HepG2 (cell line): ENCODE measurements at regions not wholly inside any gene's neighbourhood (a gene's known extent, or its start where the extent isn't known, plus 50 kb on each side); places are given as distances from the start of the nearest gene placed in this dataset.

Source experiments
- CBFB ChIP-seq: sonication (generic); formaldehyde crosslinking; IDR thresholded peaks from 2 replicates; pipeline ENCODE4 v1.4.0; 2020; ENCODE audit warnings: missing genetic modification reagents
- DR1 ChIP-seq: sonication (generic); formaldehyde crosslinking; IDR thresholded peaks from 2 replicates; pipeline ENCODE4 v1.8.0; 2021; ENCODE audit warnings: mild to moderate bottlenecking, missing genetic modification reagents, inconsistent platforms
- KDM2A ChIP-seq: sonication (generic); formaldehyde crosslinking; IDR thresholded peaks from 2 replicates; pipeline ENCODE4 v1.4.0; 2020; ENCODE audit warnings: low read depth, missing genetic modification reagents, borderline replicate concordance
- MEF2D ChIP-seq: sonication (generic); formaldehyde crosslinking; IDR thresholded peaks from 2 replicates; pipeline ENCODE4 v1.5.1; 2020; ENCODE audit warnings: mild to moderate bottlenecking, missing genetic modification reagents
- RNF219 ChIP-seq: sonication (generic); formaldehyde crosslinking; IDR thresholded peaks from 2 replicates; pipeline ENCODE4 v1.5.0; 2020; ENCODE audit warnings: mild to moderate bottlenecking, missing genetic modification reagents
- ZBTB40 ChIP-seq, 2 experiments: fragments of 450-650 bp in 1 of 2; sonication (generic) in 1 of 2; formaldehyde crosslinking in 1 of 2; IDR thresholded peaks; 2 replicates each; pipeline versions ENCODE4 v1.6.1 to v1.8.0; 2016 to 2022; ENCODE audit warnings: antibody characterized with exemption in 1 of 2, mild to moderate bottlenecking in 1 of 2, missing genetic modification reagents in 1 of 2
- ZNF564 ChIP-seq: sonication (generic); formaldehyde crosslinking; IDR thresholded peaks from 2 replicates; pipeline ENCODE4 v1.8.1; 2023; ENCODE audit warnings: mild to moderate bottlenecking, missing genetic modification reagents
- ZNF570 ChIP-seq: sonication (generic); formaldehyde crosslinking; IDR thresholded peaks from 2 replicates; pipeline ENCODE4 v1.4.0; 2020; ENCODE audit warnings: mild to moderate bottlenecking, missing genetic modification reagents, borderline replicate concordance
- ZSCAN9 ChIP-seq: IDR thresholded peaks from 2 replicates; pipeline ENCODE4 v1.6.1; 2016; ENCODE audit warnings: borderline replicate concordance
- TF ChIP-seq, protein P1 (sequence below): sonication (generic); formaldehyde crosslinking; IDR thresholded peaks from 2 replicates; pipeline ENCODE4 v1.5.1; 2020; ENCODE audit warnings: missing genetic modification reagents, mild to moderate bottlenecking, borderline replicate concordance

- TF ChIP-seq ZBTB40 (IDR thresholded peaks at IDR 0.05) (no peak), ZBTB40 (CRISPR knock-in tag; IDR thresholded peaks at IDR 0.05) (no peak), ZNF570 (CRISPR knock-in tag) (no peak), ZNF564 (CRISPR knock-in tag) (no peak), CBFB (CRISPR knock-in tag) (no peak), ZSCAN9 (CRISPR knock-in tag) (no peak), KDM2A (CRISPR knock-in tag) (no peak), RNF219 (CRISPR knock-in tag) (no peak), MEF2D (CRISPR knock-in tag) (no peak), DR1 (no peak)
- TF ChIP-seq, protein P1, sequence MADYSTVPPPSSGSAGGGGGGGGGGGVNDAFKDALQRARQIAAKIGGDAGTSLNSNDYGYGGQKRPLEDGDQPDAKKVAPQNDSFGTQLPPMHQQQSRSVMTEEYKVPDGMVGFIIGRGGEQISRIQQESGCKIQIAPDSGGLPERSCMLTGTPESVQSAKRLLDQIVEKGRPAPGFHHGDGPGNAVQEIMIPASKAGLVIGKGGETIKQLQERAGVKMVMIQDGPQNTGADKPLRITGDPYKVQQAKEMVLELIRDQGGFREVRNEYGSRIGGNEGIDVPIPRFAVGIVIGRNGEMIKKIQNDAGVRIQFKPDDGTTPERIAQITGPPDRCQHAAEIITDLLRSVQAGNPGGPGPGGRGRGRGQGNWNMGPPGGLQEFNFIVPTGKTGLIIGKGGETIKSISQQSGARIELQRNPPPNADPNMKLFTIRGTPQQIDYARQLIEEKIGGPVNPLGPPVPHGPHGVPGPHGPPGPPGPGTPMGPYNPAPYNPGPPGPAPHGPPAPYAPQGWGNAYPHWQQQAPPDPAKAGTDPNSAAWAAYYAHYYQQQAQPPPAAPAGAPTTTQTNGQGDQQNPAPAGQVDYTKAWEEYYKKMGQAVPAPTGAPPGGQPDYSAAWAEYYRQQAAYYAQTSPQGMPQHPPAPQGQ (CRISPR knock-in tag), result no peak
Observed at GRCh38 chr5:98372351-98372750, 401.1 kb upstream of the RGMB start (continued).
